Neural crest cell (in vitro differentiated cells): ENCODE measurements at regions not wholly inside any gene's neighbourhood (a gene's known extent, or its start where the extent isn't known, plus 50 kb on each side); places are given as distances from the start of the nearest gene placed in this dataset.

Source experiments
- DNase-seq: peaks from one replicate; pipeline ENCODE4 v3.0.0; 2021; ENCODE audit warnings: low read depth, mixed read lengths, low spot score
- H3K27ac Mint-ChIP-seq: one replicate; pipeline ENCODE4 v1.8.0; 2021; ENCODE audit warnings: mild to moderate bottlenecking, mixed read lengths; ENCODE audit not compliant: unreplicated experiment
- H3K27me3 Mint-ChIP-seq: 2 replicates; pipeline ENCODE4 v1.8.0; 2021; ENCODE audit warnings: low read depth, mild to moderate bottlenecking, mixed read lengths
- H3K36me3 Mint-ChIP-seq: 2 replicates; pipeline ENCODE4 v1.8.0; 2021; ENCODE audit warnings: low read depth, mild to moderate bottlenecking, mixed read lengths
- H3K4me1 Mint-ChIP-seq: 2 replicates; pipeline ENCODE4 v1.8.0; 2021; ENCODE audit warnings: mixed read lengths
- H3K4me3 Mint-ChIP-seq: one replicate; pipeline ENCODE4 v1.8.0; 2021; ENCODE audit warnings: mild to moderate bottlenecking, mixed read lengths
- H3K9me3 Mint-ChIP-seq: 2 replicates; pipeline ENCODE4 v1.8.0; 2021; ENCODE audit warnings: mixed read lengths
- TF ChIP-seq, protein P1 (sequence below): fragments of 200-600 bp; sonication (generic); conservative IDR thresholded peaks from 2 replicates; pipeline ENCODE4 v1.5.0; 2021; ENCODE audit warnings: antibody characterized with exemption, mild to moderate bottlenecking

DNA sequence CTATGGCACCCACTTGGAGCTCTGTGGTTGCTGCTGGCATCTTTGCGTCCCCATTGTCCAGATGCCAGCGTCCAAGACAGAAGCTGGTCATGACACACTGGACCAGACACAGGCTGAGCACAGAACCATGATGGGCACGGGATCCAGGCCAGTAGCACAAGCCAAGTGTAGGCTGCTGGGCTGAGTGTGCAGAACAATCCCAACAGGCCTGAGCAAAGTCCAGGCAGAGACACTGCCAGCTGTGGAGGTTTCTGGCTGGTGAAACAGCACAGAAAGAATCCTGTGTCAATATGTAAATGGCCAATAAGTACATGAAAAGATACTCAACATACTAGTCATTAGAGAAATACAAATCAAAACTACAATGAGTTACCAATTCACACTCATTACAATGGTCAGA lies 705.4 kb downstream of the METTL4 start:
- H3K36me3 Mint-ChIP-seq = peaks cover 2% of the 10 kb centered on the region
- H3K27ac Mint-ChIP-seq = no peak overlapping the region
- no peaks in the 10 kb centered on the region for H3K4me1 Mint-ChIP-seq
- H3K9me3 Mint-ChIP-seq = peaks cover 3% of the 10 kb centered on the region
- no peaks in the 10 kb centered on the region for H3K27me3 Mint-ChIP-seq
- no peak overlapping the region for H3K4me3 Mint-ChIP-seq
- TF ChIP-seq, protein P1, sequence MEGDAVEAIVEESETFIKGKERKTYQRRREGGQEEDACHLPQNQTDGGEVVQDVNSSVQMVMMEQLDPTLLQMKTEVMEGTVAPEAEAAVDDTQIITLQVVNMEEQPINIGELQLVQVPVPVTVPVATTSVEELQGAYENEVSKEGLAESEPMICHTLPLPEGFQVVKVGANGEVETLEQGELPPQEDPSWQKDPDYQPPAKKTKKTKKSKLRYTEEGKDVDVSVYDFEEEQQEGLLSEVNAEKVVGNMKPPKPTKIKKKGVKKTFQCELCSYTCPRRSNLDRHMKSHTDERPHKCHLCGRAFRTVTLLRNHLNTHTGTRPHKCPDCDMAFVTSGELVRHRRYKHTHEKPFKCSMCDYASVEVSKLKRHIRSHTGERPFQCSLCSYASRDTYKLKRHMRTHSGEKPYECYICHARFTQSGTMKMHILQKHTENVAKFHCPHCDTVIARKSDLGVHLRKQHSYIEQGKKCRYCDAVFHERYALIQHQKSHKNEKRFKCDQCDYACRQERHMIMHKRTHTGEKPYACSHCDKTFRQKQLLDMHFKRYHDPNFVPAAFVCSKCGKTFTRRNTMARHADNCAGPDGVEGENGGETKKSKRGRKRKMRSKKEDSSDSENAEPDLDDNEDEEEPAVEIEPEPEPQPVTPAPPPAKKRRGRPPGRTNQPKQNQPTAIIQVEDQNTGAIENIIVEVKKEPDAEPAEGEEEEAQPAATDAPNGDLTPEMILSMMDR = no peak
- DNase-seq = no peak

GRCh38 chr18:1872274-1872673 lies 699.0 kb downstream of the METTL4 start:
- Mint-ChIP-seq H3K9me3 (no peaks in the 10 kb centered on the region), H3K27me3 (no peaks in the 10 kb centered on the region), H3K4me1 (peaks cover 13% of the 10 kb centered on the region), H3K36me3 (no peaks in the 10 kb centered on the region), H3K4me3 (no peak overlapping the region), H3K27ac (no peak overlapping the region)
- DNase-seq = no peak
- TF ChIP-seq, protein P1 = no peak

GRCh38 chr18:1875219-1875618 lies 696.1 kb downstream of the METTL4 start:
- Mint-ChIP-seq H3K4me1 (peaks cover 13% of the 10 kb centered on the region), H3K4me3 (no peak overlapping the region), H3K36me3 (no peaks in the 10 kb centered on the region), H3K9me3 (no peaks in the 10 kb centered on the region), H3K27ac (no peak overlapping the region), H3K27me3 (no peaks in the 10 kb centered on the region)
- TF ChIP-seq, protein P1 = no peak
- no peak for DNase-seq

- no peaks in the 10 kb centered on the region for H3K36me3 Mint-ChIP-seq
- TF ChIP-seq, protein P1 = no peak
- no peak for DNase-seq
- H3K9me3 Mint-ChIP-seq = no peaks in the 10 kb centered on the region
- H3K27ac Mint-ChIP-seq = no peak overlapping the region
- H3K4me3 Mint-ChIP-seq = no peak overlapping the region
- H3K27me3 Mint-ChIP-seq = peaks cover 5% of the 10 kb centered on the region
- no peaks in the 10 kb centered on the region for H3K4me1 Mint-ChIP-seq
Measured at GRCh38 chr18:1884623-1885022, 686.7 kb downstream of the METTL4 start.

- H3K4me1 Mint-ChIP-seq = no peaks in the 10 kb centered on the region
- no peak for DNase-seq
- no peak overlapping the region for H3K27ac Mint-ChIP-seq
- no peaks in the 10 kb centered on the region for H3K36me3 Mint-ChIP-seq
- TF ChIP-seq, protein P1 = no peak
- no peak overlapping the region for H3K4me3 Mint-ChIP-seq
- H3K27me3 Mint-ChIP-seq = no peaks in the 10 kb centered on the region
- H3K9me3 Mint-ChIP-seq = peaks cover 3% of the 10 kb centered on the region
Measured at GRCh38 chr18:1891641-1892040, 679.7 kb downstream of the METTL4 start.

DNA sequence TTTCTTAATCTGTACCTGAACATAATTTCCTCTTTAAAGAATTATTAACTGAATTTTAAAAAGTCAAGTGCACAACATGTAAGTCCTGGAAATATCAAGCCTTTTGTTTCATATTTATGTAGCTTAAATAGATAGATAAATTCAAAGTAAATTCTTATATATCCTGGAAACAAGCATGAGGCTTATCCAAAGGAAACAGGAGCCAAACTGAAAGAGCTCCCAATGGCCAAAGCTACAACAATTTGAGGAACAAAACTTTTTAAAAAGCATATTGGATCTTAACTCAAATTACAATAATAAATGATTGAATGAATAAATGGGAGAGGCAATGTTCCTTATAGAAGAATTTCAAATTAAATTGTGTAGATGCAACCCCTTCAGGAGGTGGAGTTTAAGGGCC lies 679.1 kb downstream of the METTL4 start:
- H3K4me3 Mint-ChIP-seq = no peak overlapping the region
- H3K9me3 Mint-ChIP-seq = peaks cover 3% of the 10 kb centered on the region
- DNase-seq = no peak
- TF ChIP-seq, protein P1 = no peak
- H3K27me3 Mint-ChIP-seq = no peaks in the 10 kb centered on the region
- no peaks in the 10 kb centered on the region for H3K4me1 Mint-ChIP-seq
- no peaks in the 10 kb centered on the region for H3K36me3 Mint-ChIP-seq
- no peak overlapping the region for H3K27ac Mint-ChIP-seq
